GM19372 (cell line): ENCODE measurements at regions not wholly inside any gene's neighbourhood (a gene's known extent, or its start where the extent isn't known, plus 50 kb on each side); places are given as distances from the start of the nearest gene placed in this dataset.
"Not testable (repeated sequence)": the region's sequence is repeated elsewhere in the genome, so short reads cannot be mapped to it uniquely, and the experiment has no call there.

ENCODE experiments used
- ATAC-seq: cut with Tn5 transposase; IDR thresholded peaks from one replicate; pipeline ENCODE4 v1.9.1; 2021; ENCODE audit warnings: mild to moderate bottlenecking, low read depth, moderate library complexity; ENCODE audit not compliant: unreplicated experiment

- ATAC-seq = no peak
Measured at GRCh38 chr22:22697377-22698117, 53.1 kb downstream of the GGTLC2 start.

- ATAC-seq = no peak
Measured at GRCh38 chr22:22698263-22698750, 53.9 kb downstream of the GGTLC2 start.

GRCh38 chr22:22700631-22701030 lies 56.2 kb downstream of the GGTLC2 start:
- ATAC-seq = no peak

- not testable (repeated sequence) for ATAC-seq
Measured at GRCh38 chr22:22701557-22701956, 57.1 kb downstream of the GGTLC2 start.

GRCh38 chr22:22702237-22703202 lies 58.1 kb downstream of the GGTLC2 start:
- no peak for ATAC-seq

GRCh38 chr22:22703203-22703570 lies 58.8 kb downstream of the GGTLC2 start:
- no peak for ATAC-seq

- ATAC-seq = no peak
Measured at GRCh38 chr22:22703715-22704114, 59.3 kb downstream of the GGTLC2 start.

- no peak for ATAC-seq
Measured at GRCh38 chr22:22704156-22704946, 59.9 kb downstream of the GGTLC2 start.

- no peak for ATAC-seq
Measured at GRCh38 chr22:22705328-22706100, 61.1 kb downstream of the GGTLC2 start.

GRCh38 chr22:22706253-22706915 lies 62.0 kb downstream of the GGTLC2 start:
- ATAC-seq = no peak

- no peak for ATAC-seq
Measured at GRCh38 chr22:22709719-22710445, 65.5 kb downstream of the GGTLC2 start.

GRCh38 chr22:22710719-22711531 lies 66.5 kb downstream of the GGTLC2 start:
- ATAC-seq = no peak

GRCh38 chr22:22711532-22711913 lies 67.1 kb downstream of the GGTLC2 start:
- no peak for ATAC-seq

GRCh38 chr22:22712092-22712658 lies 67.8 kb downstream of the GGTLC2 start:
- ATAC-seq = no peak

- ATAC-seq = no peak
Measured at GRCh38 chr22:22712666-22713365, 68.4 kb downstream of the GGTLC2 start.

GRCh38 chr22:22713416-22713815 lies 69.0 kb downstream of the GGTLC2 start:
- no peak for ATAC-seq
